Non-pigmented ciliary epithelial cell (primary cell): ENCODE measurements at regions not wholly inside any gene's neighbourhood (a gene's known extent, or its start where the extent isn't known, plus 50 kb on each side); places are given as distances from the start of the nearest gene placed in this dataset.

Experiments used
- DNase-seq: peaks from one replicate; pipeline ENCODE4 v3.0.0-alpha.2; 2010; ENCODE audit warnings: low read depth

- DNase-seq = no peak
These were observed 282.0 kb upstream of the ADARB2 start for GRCh38 chr10:2019281-2019680.

- DNase-seq = no peak
These were observed 277.2 kb upstream of the ADARB2 start for GRCh38 chr10:2014541-2014940.

GRCh38 chr10:2012209-2012608 lies 274.9 kb upstream of the ADARB2 start:
- DNase-seq = no peak

GRCh38 chr10:2011106-2011716 lies 273.9 kb upstream of the ADARB2 start:
- DNase-seq = no peak

GRCh38 chr10:2005546-2005945 lies 268.2 kb upstream of the ADARB2 start:
- DNase-seq = no peak

GRCh38 chr10:1992930-1993329 lies 255.6 kb upstream of the ADARB2 start:
- DNase-seq = no peak

GRCh38 chr10:1989090-1989489 lies 251.8 kb upstream of the ADARB2 start:
- no peak for DNase-seq

GRCh38 chr10:1981976-1982375 lies 244.7 kb upstream of the ADARB2 start:
- DNase-seq = no peak

- no peak for DNase-seq
These were observed 243.1 kb upstream of the ADARB2 start for GRCh38 chr10:1980459-1980858.

- no peak for DNase-seq
These were observed 241.3 kb upstream of the ADARB2 start for GRCh38 chr10:1978584-1978983.

GRCh38 chr10:1977461-1977860 lies 240.1 kb upstream of the ADARB2 start:
- DNase-seq = no peak

GRCh38 chr10:1972406-1972805 lies 235.1 kb upstream of the ADARB2 start:
- DNase-seq = no peak

GRCh38 chr10:1968257-1969033 lies 231.1 kb upstream of the ADARB2 start:
- no peak for DNase-seq

GRCh38 chr10:1966712-1967376 lies 229.5 kb upstream of the ADARB2 start:
- no peak for DNase-seq

- no peak for DNase-seq
These were observed 227.2 kb upstream of the ADARB2 start for GRCh38 chr10:1964476-1964875.

- no peak for DNase-seq
These were observed 226.0 kb upstream of the ADARB2 start for GRCh38 chr10:1963341-1963740.

- no peak for DNase-seq
These were observed 224.7 kb upstream of the ADARB2 start for GRCh38 chr10:1961989-1962388.

- no peak for DNase-seq
These were observed 223.7 kb upstream of the ADARB2 start for GRCh38 chr10:1960982-1961381.

GRCh38 chr10:1957057-1957456 lies 219.7 kb upstream of the ADARB2 start:
- no peak for DNase-seq

- DNase-seq = no peak
These were observed 217.0 kb upstream of the ADARB2 start for GRCh38 chr10:1954300-1954699.

GRCh38 chr10:1952126-1953095 lies 215.1 kb upstream of the ADARB2 start:
- DNase-seq = no peak
